AG04449 (cell line): ENCODE measurements at regions not wholly inside any gene's neighbourhood (a gene's known extent, or its start where the extent isn't known, plus 50 kb on each side); places are given as distances from the start of the nearest gene placed in this dataset.

Experiments used
- CTCF ChIA-PET: fragments of 350-600 bp; formaldehyde crosslinking; extraction: SDS; loops from one replicate; lab custom pipeline; 2021; ENCODE audit warnings: antibody characterized with exemption; lab: Yijun Ruan, JAX
- POLR2A ChIA-PET: fragments of 400-600, 350-600 bp; formaldehyde crosslinking; extraction: SDS; loops from one replicate; lab custom pipeline; 2020; ENCODE audit warnings: antibody characterized with exemption, inconsistent platforms; lab: Yijun Ruan, JAX
- DNase-seq: peaks from one replicate; pipeline ENCODE4 v3.0.0-alpha.2; 2010; ENCODE audit warnings: low read depth, low spot score
- H3K4me3 ChIP-seq: 2 replicates; pipeline ENCODE4 v1.5.1; 2011; ENCODE audit warnings: low read depth, mild to moderate bottlenecking, control low read depth, low read length
- CTCF ChIP-seq: IDR thresholded peaks from one replicate; pipeline ENCODE4 v1.5.1; 2011; ENCODE audit warnings: mild to moderate bottlenecking, moderate library complexity, low read length, control low read depth, inconsistent platforms; ENCODE audit not compliant: insufficient read depth; ENCODE audit errors: missing control alignments

GRCh38 chr19:30880151-30880550 is 469.1 kb downstream of the TSHZ3 start:
- H3K4me3 ChIP-seq: no peak overlapping the region
- ChIA-PET CTCF (no interaction called here), POLR2A (no interaction called here)
- TF ChIP-seq CTCF: no peak
- no peak for DNase-seq

- DNase-seq: no peak
- no peak overlapping the region for H3K4me3 ChIP-seq
- ChIA-PET CTCF (no interaction called here), POLR2A (no interaction called here)
- no peak for TF ChIP-seq CTCF
Observed at GRCh38 chr19:30879736-30880135, 469.5 kb downstream of the TSHZ3 start.

DNA sequence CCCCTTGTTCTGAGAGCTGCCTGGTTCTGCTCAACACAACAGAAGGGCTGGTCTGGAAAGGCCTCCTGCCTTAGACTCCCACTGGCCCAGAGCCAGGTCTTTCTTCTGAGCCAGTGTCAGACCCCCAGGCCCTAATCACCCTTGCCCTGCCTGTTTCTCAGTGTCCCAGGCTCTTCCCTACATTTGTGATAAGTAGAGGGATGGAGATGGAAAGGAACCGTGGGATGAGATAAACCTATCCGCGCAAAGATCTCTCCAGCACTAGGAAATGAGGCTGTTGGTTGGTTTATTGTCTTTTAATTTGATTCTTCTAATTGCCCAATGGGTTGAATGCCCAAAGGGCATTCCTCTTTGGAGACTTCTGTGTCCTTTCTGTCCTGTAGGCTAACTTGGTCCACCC is 470.0 kb downstream of the TSHZ3 start:
- CTCF ChIA-PET: no interaction called here
- POLR2A ChIA-PET: no interaction called here
- no peak for DNase-seq
- H3K4me3 ChIP-seq: no peak overlapping the region
- no peak for TF ChIP-seq CTCF

DNA sequence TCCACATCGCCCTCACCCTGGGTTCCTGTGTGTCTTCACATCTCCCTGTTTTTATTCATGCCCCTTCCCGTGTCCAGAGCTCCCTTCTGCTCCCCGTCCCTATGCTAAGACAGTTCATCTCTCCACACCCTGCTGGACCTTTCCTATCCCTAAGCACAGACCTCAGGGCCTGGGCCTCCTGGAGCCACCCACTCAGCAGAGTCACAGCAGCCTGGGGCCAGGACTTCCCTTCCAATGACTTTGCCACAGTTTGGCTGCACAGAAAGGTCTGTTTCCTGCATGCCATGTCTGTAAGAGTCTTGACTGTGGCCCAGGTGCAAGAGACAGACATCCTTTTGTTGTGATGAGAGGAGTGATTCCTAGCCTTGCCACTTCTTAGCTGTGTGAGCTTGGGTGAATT is 470.7 kb downstream of the TSHZ3 start:
- H3K4me3 ChIP-seq: no peak overlapping the region
- no peak for TF ChIP-seq CTCF
- ChIA-PET POLR2A (no interaction called here), CTCF (no interaction called here)
- DNase-seq: no peak

GRCh38 chr19:30877661-30878113 is 471.5 kb downstream of the TSHZ3 start:
- no peak for TF ChIP-seq CTCF
- no peak for DNase-seq
- no peak overlapping the region for H3K4me3 ChIP-seq
- ChIA-PET CTCF (no interaction called here), POLR2A (no interaction called here)

- no peak for TF ChIP-seq CTCF
- ChIA-PET POLR2A (no interaction called here), CTCF (no interaction called here)
- no peak overlapping the region for H3K4me3 ChIP-seq
- DNase-seq: no peak
Observed at GRCh38 chr19:30873691-30874090, 475.5 kb downstream of the TSHZ3 start.
